K562 (cell line): ENCODE measurements at regions not wholly inside any gene's neighbourhood (a gene's known extent, or its start where the extent isn't known, plus 50 kb on each side); places are given as distances from the start of the nearest gene placed in this dataset.

ENCODE experiments used
- BRCA1 ChIP-seq, 2 experiments: fragments of 450-650 bp in 1 of 2; sonication (generic) in 1 of 2; formaldehyde crosslinking in 1 of 2; IDR thresholded peaks; 2 replicates each; pipeline versions ENCODE4 v1.5.0 to v1.6.1; 2017 to 2020; ENCODE audit warnings: mild to moderate bottlenecking in 1 of 2, missing genetic modification reagents in 1 of 2
- BRF1 ChIP-seq: IDR thresholded peaks from 3 replicates; pipeline ENCODE4 v1.6.1; 2011; ENCODE audit warnings: borderline replicate concordance, mild to moderate bottlenecking; ENCODE audit not compliant: insufficient read length; ENCODE audit errors: extremely low read depth
- FOXO4 ChIP-seq: fragments of 450-650 bp; formaldehyde crosslinking; IDR thresholded peaks from 2 replicates; pipeline ENCODE4 v1.4.0; 2020; ENCODE audit warnings: mild to moderate bottlenecking, moderate library complexity
- KHSRP ChIP-seq: fragments of 450-650 bp; IDR thresholded peaks from 2 replicates; pipeline ENCODE4 v1.6.1; 2017
- LEF1 ChIP-seq: fragments of 450-650 bp; IDR thresholded peaks from 2 replicates; pipeline ENCODE4 v1.6.1; 2016; ENCODE audit warnings: mild to moderate bottlenecking
- MED1 ChIP-seq: sonication (generic); formaldehyde crosslinking; IDR thresholded peaks from 2 replicates; pipeline ENCODE4 v1.8.1; 2023; ENCODE audit warnings: missing genetic modification reagents, borderline replicate concordance
- NEUROD1 ChIP-seq: fragments of 150-350 bp; IDR thresholded peaks from 2 replicates; pipeline ENCODE4 v1.6.1; 2014; ENCODE audit warnings: borderline replicate concordance, low read length, low read depth; ENCODE audit not compliant: partially characterized antibody
- NFE2L1 ChIP-seq: fragments of 450-650 bp; IDR thresholded peaks from 2 replicates; pipeline ENCODE4 v1.6.1; 2016; ENCODE audit warnings: missing genetic modification characterization, low read depth, mild to moderate bottlenecking, missing compliant biosample characterization, moderate library complexity, borderline replicate concordance
- NRF1 ChIP-seq, 2 experiments: fragments of 450-650 bp; IDR thresholded peaks in 1 of 2; conservative IDR thresholded peaks in 1 of 2; 2 replicates each; pipeline ENCODE4 v1.6.1; 2014; ENCODE audit warnings: mild to moderate bottlenecking in 2 of 2
- PHTF2 ChIP-seq: fragments of 250-450 bp; sonication (Bioruptor Pico); IDR thresholded peaks from 2 replicates; pipeline ENCODE4 v1.5.0; 2021; ENCODE audit warnings: mild to moderate bottlenecking
- POLR2AphosphoS5 ChIP-seq: IDR thresholded peaks from 2 replicates; pipeline ENCODE4 v1.6.1; 2011; ENCODE audit warnings: mild to moderate bottlenecking, low read depth, low read length, moderate library complexity; ENCODE audit not compliant: control insufficient read depth, insufficient read depth
- SAFB2 ChIP-seq: fragments of 200-400 bp; formaldehyde crosslinking; IDR thresholded peaks from 2 replicates; pipeline ENCODE4 v1.6.1; 2018; ENCODE audit warnings: borderline replicate concordance, low read length, low read depth, moderate library complexity; ENCODE audit not compliant: severe bottlenecking
- SLC30A9 ChIP-seq: fragments of 250-450 bp; sonication (Bioruptor Pico); IDR thresholded peaks from 2 replicates; pipeline ENCODE4 v1.8.0; 2022; ENCODE audit warnings: mild to moderate bottlenecking, moderate library complexity
- THRAP3 ChIP-seq: fragments of 450-650 bp; IDR thresholded peaks from 2 replicates; pipeline ENCODE4 v1.6.1; 2016; ENCODE audit warnings: mild to moderate bottlenecking, inconsistent platforms, borderline replicate concordance
- TSC22D4 ChIP-seq: fragments of 450-650 bp; IDR thresholded peaks from 2 replicates; pipeline ENCODE4 v1.6.1; 2016; ENCODE audit warnings: missing genetic modification characterization, missing biosample characterization, control low read depth
- TSHZ1 ChIP-seq: fragments of 250-450 bp; sonication (Bioruptor Pico); IDR thresholded peaks from 2 replicates; pipeline ENCODE4 v1.4.0; 2020; ENCODE audit warnings: mild to moderate bottlenecking, moderate library complexity
- ZBTB34 ChIP-seq: fragments of 250-450 bp; sonication (Bioruptor Pico); IDR thresholded peaks from 2 replicates; pipeline ENCODE4 v1.8.0; 2021; ENCODE audit warnings: mild to moderate bottlenecking, moderate library complexity
- ZKSCAN8 ChIP-seq: fragments of 200-800 bp; sonication (Bioruptor generic); IDR thresholded peaks from 2 replicates; pipeline ENCODE4 v1.6.1; 2016; ENCODE audit warnings: missing genetic modification characterization, missing compliant biosample characterization
- ZNF12 ChIP-seq: sonication (generic); formaldehyde crosslinking; IDR thresholded peaks from 2 replicates; pipeline ENCODE4 v1.4.0; 2020; ENCODE audit warnings: mild to moderate bottlenecking, missing genetic modification reagents
- ZNF121 ChIP-seq: sonication (generic); formaldehyde crosslinking; conservative IDR thresholded peaks from 2 replicates; pipeline ENCODE4 v1.8.0; 2022; ENCODE audit warnings: missing genetic modification reagents
- ZNF174 ChIP-seq: fragments of 250-450 bp; sonication (Bioruptor Pico); IDR thresholded peaks from 2 replicates; pipeline ENCODE4 v1.4.0; 2020; ENCODE audit warnings: mild to moderate bottlenecking
- ZNF24 ChIP-seq: fragments of 450-650 bp; IDR thresholded peaks from 2 replicates; pipeline ENCODE4 v1.6.1; 2016
- ZNF316 ChIP-seq: fragments of 450-650 bp; IDR thresholded peaks from 2 replicates; pipeline ENCODE4 v1.6.1; 2016
- ZNF76 ChIP-seq: fragments of 250-450 bp; sonication (Bioruptor Pico); IDR thresholded peaks from 2 replicates; pipeline ENCODE4 v1.4.0; 2020; ENCODE audit warnings: mild to moderate bottlenecking, moderate library complexity, borderline replicate concordance

GRCh38 chr15:95684693-95685115 is 645.8 kb upstream of the NR2F2 start (continued):
- TF ChIP-seq NRF1 (conservative IDR thresholded peaks at IDR 0.05 in 1 of 2, IDR thresholded peaks at IDR 0.05 in 1 of 2) (no peak), FOXO4 (CRISPR knock-in tag) (no peak), THRAP3 (no peak), NFE2L1 (tag) (peak; percentile 78), ZNF76 (CRISPR knock-in tag) (no peak), ZNF12 (no peak), BRF1 (no peak), SAFB2 (no peak), TSC22D4 (no peak), PHTF2 (CRISPR knock-in tag) (no peak), ZNF174 (CRISPR knock-in tag) (no peak), LEF1 (peak; percentile 90), ZNF121 (CRISPR knock-in tag) (no peak), ZNF24 (no peak; the same call in 1 of the 2 replicates), ZKSCAN8 (CRISPR knock-in tag) (0 out of 2 replicates have a peak, but pooled peaks have one; percentile 74), SLC30A9 (CRISPR knock-in tag) (no peak), ZBTB34 (CRISPR knock-in tag) (no peak), TSHZ1 (no peak), KHSRP (no peak), NEUROD1 (no peak), ZNF316 (peak; percentile 97), POLR2AphosphoS5 (peak; percentile 64), MED1 (no peak), BRCA1 (IDR thresholded peaks at IDR 0.05) (no peak), BRCA1 (CRISPR knock-in tag; IDR thresholded peaks at IDR 0.05) (no peak)
